ENCODE measurements at regions not wholly inside any gene's neighbourhood (a gene's known extent, or its start where the extent isn't known, plus 50 kb on each side); places are given as distances from the start of the nearest gene placed in this dataset.

- H2BK5ac ChIP-seq (ENCODE audit: insufficient read length, low read length), result no peak overlapping the region
These were observed 342.8 kb downstream of the FBXW7 start for GRCh38 chr4:152193059-152193458.

More at GRCh38 chr4:152193059-152193458, 342.8 kb downstream of the FBXW7 start:
- Histone ChIP-seq H3K79me2 (ENCODE audit: insufficient read depth, low read length) (no peaks in the 10 kb centered on the region), H3T11ph (ENCODE audit: low read length) (no peak overlapping the region), H3K27me3 (ENCODE audit: insufficient read depth, low read length) (no peaks in the 10 kb centered on the region), H2BK15ac (ENCODE audit: low read depth, low read length) (no peak overlapping the region), H3K23ac (ENCODE audit: insufficient read length, low read depth, low read length) (no peak overlapping the region), H2BK120ac (ENCODE audit: low read depth, low read length, poor library complexity, severe bottlenecking) (no peak overlapping the region), H3K18ac (ENCODE audit: insufficient read length, low read depth, low read length) (no peak overlapping the region), H3K23me2 (ENCODE audit: insufficient read length, low read depth, low read length, poor library complexity, severe bottlenecking) (no peaks in the 10 kb centered on the region), H4K5ac (ENCODE audit: insufficient read length, low read depth, low read length) (no peak overlapping the region), H3K9me3 (ENCODE audit: control insufficient read depth, low read depth, low read length) (no peaks in the 10 kb centered on the region), H3K56ac (ENCODE audit: insufficient read length, low read depth, low read length) (no peak overlapping the region), H3K79me1 (ENCODE audit: insufficient read depth, low read depth, low read length, poor library complexity, severe bottlenecking) (no peaks in the 10 kb centered on the region), H3K27ac (ENCODE audit: insufficient read length, low read depth, low read length) (no peak overlapping the region), H2BK12ac (ENCODE audit: insufficient read length, low read depth, low read length) (no peak overlapping the region), H4K20me1 (ENCODE audit: control insufficient read depth, insufficient read depth, insufficient read length) (no peaks in the 10 kb centered on the region), H3K4ac (ENCODE audit: low read depth, low read length) (no peak overlapping the region), H4K91ac (ENCODE audit: insufficient read length, low read depth, low read length) (no peak overlapping the region), H2BK20ac (ENCODE audit: low read depth, low read length, poor library complexity, severe bottlenecking) (no peak overlapping the region), H3K4me2 (ENCODE audit: insufficient read depth, insufficient read length, low read length) (no peak overlapping the region), H4K8ac (replicated peaks; ENCODE audit: insufficient read length, low read depth, low read length) (no peak overlapping the region), H3K14ac (ENCODE audit: insufficient read depth, low read length) (no peak overlapping the region), H2AFZ (ENCODE audit: low read length) (no peak overlapping the region), H3K4me1 (ENCODE audit: insufficient read depth, low read length) (no peaks in the 10 kb centered on the region), H3K9ac (ENCODE audit: extremely low read depth, insufficient read length, low read length) (no peak overlapping the region), H2AK5ac (ENCODE audit: insufficient read length, low read length) (no peak overlapping the region)
- H3K27me3 Mint-ChIP-seq (ENCODE audit: low read depth), result no peaks in the 10 kb centered on the region; the same call in 1 of the 2 replicates
- no peak overlapping the region for H3K27ac Mint-ChIP-seq
- no peaks in the 10 kb centered on the region for H3K4me1 Mint-ChIP-seq
- no peak for TF ChIP-seq CTCF (conservative IDR thresholded peaks at IDR 0.05)
- no peaks in the 10 kb centered on the region; a peak in 1 of 5 replicates for H3K9me3 Mint-ChIP-seq
- H3K4me3 Mint-ChIP-seq, result no peak overlapping the region
- H3K36me3 Mint-ChIP-seq (ENCODE audit: insufficient read depth in 1 of 3, low read depth in 3 of 3), result no peaks in the 10 kb centered on the region; a peak in 1 of 7 replicates
- DNase-seq, result no peak
- WGBS (ENCODE audit: extremely low coverage, insufficient read length, low lambda C conversion rate), result no CpG with 5 or more reads among the region's 2 CpGs
